ENCODE measurements at regions not wholly inside any gene's neighbourhood (a gene's known extent, or its start where the extent isn't known, plus 50 kb on each side); places are given as distances from the start of the nearest gene placed in this dataset.
"Not testable (repeated sequence)": the region's sequence is repeated elsewhere in the genome, so short reads cannot be mapped to it uniquely, and the experiment has no call there.

GRCh38 chr16:63813862-63814261 is 1308.0 kb downstream of the CDH11 start:
- DNase-seq (ENCODE audit: low spot score): no peak

DNA sequence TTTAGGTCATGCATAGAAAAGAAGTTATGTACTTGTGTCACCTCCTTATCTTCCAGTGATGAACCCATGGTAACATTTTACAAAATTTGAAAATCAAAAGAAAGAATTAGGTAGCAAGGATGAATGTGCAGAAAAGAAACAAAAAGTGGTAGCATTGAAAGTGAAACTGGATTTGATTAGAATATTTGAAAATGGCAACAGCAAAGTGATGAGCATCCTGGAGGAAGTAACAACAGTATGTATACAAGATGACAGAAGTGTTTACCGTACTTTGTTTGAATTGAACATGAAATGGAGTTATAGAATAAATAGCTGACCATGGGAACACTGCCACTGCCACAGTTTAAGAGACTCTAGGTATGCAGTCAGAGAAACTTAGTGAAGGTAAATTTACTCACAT is 1313.1 kb downstream of the CDH11 start:
- no peak for DNase-seq (ENCODE audit: low spot score)

DNA sequence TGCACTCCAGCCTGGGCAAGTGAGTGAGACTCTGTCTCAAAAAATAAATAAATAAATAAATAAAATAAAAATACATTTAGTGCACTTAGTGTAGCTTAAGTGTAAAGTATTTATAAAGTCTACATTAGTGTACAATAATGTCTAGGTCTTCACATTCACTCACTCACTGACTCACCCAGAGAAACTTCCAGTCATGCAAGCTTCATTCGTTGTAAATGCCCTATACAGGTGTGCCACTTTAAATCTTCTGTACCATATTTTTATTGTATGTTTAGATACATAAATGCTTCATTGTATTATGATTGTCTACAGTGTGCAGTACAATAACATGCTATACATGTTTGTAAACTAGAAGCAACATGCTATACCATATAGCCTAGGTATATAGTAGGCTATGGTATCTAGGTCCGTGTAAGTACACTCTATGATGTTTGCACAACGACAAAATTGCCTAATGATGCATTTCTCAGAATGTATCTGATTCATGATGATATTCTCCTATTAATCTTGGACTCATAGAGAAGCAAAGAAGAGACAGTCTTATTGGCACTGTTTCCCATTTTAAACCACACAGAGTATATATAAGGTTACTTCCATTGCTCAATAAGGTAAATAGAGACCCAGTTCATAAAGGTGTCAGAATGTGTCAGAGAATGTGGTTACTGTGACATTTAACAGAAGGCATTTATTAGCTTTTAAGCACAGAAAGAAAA is 1314.9 kb downstream of the CDH11 start:
- no peak for DNase-seq (ENCODE audit: low spot score)

DNA sequence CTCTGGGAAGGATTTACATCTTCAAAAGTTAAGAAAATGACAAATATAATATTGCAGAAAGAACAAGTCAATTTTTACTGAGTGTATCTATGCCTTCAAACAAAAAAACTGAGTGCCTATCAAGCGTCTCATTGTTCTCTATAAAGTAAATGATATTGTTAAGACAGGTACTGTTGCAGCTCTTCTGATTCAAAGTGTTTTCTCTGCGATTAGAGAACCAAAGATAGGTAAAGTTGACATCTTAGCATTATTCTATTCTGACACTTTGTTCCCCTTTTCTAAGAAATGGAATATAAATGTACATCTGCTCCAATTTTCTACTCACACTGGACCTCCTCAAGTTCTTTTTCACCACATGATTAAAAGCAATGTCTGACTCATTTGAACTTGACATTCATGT is 1317.7 kb downstream of the CDH11 start:
- no peak for DNase-seq (ENCODE audit: low spot score)

GRCh38 chr16:63789603-63790002 is 1332.3 kb downstream of the CDH11 start:
- no peak for DNase-seq (ENCODE audit: low spot score)

GRCh38 chr16:63787014-63787413 is 1334.8 kb downstream of the CDH11 start:
- no peak for DNase-seq (ENCODE audit: low spot score)

GRCh38 chr16:63785170-63785569 is 1336.7 kb downstream of the CDH11 start:
- no peak for DNase-seq (ENCODE audit: low spot score)

DNA sequence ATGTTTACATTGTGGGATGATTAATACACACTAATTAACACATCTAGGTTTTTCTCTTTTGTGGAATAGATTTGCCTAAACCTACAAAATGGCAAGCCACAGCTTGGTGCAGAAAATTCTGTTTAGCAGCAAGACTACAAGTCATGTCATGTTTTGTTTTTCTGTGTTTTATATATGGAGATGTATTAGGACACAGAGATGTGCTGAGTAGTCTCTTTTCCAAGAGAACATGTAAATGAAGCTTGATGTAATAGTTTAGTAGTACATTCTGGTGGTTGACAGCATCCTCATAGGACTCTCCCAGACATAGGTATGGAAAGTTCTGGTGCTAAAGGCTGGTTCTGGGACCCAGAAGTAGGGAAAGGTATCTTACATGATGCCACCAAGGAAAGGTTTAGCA is 1345.4 kb downstream of the CDH11 start:
- DNase-seq (ENCODE audit: low spot score): no peak

DNA sequence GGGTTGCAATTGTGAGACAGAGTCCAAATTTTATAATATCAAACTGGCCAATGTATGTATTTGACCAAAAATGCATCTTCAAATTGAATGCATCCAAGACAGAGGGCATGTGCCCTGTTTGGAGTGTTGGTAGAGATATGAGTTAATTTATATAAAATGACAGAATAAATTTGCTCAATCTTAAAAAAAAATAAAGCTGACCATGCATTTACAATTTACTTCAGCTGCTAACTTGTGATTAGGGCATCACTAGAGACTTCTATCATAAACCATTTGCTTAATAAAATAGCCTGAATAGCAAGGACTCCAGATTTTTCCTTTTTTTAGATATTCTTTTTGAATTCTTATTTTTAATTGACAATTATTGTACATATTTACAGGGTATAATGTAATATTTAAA is 1345.8 kb downstream of the CDH11 start:
- no peak for DNase-seq (ENCODE audit: low spot score)

DNA sequence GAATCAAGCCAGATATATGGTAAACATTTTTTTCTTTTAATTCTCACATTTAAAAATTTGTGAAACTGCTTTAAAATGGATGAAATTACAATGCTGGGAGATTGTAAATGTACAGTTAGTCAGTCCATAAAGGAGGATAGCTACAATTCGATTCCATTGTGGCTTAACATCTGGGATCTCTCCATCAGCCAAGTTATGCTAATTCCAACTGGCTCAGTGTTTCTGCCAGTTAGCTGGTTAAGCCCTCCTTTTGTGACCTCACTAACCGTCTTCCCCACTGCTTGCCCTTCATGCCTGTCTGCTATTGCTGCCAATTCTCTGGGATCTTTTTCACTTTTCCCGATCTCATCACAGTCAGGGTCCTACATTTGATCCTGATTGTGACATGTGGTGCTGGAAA is 1347.6 kb downstream of the CDH11 start:
- no peak for DNase-seq (ENCODE audit: low spot score)

- DNase-seq (ENCODE audit: low spot score): no peak
Measured at GRCh38 chr16:63769211-63769610, 1352.7 kb downstream of the CDH11 start.

GRCh38 chr16:63760246-63760645 is 1361.6 kb downstream of the CDH11 start:
- DNase-seq (ENCODE audit: low spot score): not testable (repeated sequence)

DNA sequence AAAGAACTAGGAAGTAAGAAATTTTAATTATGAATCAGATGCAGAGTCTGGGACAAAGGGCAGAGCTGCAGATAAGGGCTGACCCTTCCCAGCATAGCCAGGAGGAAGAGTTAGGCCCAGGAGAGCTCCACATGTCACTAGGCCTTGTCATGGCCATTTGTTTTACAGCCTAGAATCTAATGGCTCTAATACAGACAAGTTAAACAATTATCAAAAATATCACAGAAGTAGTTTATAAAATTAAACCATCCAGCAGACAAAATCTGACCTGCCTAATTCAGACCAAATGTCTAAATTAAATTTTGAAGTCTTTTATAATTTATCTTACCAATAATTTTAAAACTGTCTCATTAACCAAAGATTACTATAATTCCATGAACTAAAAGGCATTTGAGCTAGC is 1369.5 kb downstream of the CDH11 start:
- no peak for DNase-seq (ENCODE audit: low spot score)

- no peak for DNase-seq (ENCODE audit: low spot score)
Measured at GRCh38 chr16:63749276-63749675, 1372.6 kb downstream of the CDH11 start.

GRCh38 chr16:63745456-63745855 is 1376.4 kb downstream of the CDH11 start:
- DNase-seq (ENCODE audit: low spot score): no peak

GRCh38 chr16:63744077-63744874 is 1377.6 kb downstream of the CDH11 start:
- DNase-seq (ENCODE audit: low spot score): no peak

DNA sequence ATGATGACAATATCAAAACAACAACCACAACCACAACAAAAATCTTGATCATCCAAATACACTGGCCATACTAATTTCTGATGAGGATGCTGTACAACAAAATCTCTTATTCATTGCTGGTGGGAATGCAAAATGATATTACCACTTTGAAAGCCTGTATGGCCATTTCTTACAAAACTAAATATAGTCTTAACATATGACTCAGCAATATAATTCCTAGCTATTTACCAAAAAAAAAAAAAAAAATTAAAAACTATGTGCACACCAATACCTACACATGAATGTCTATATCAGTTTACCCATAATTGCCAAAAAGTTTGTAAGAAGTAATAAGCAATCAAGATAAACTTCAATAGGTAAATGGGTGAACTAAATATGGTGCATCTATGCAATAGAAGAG is 1379.7 kb downstream of the CDH11 start:
- no peak for DNase-seq (ENCODE audit: low spot score)

DNA sequence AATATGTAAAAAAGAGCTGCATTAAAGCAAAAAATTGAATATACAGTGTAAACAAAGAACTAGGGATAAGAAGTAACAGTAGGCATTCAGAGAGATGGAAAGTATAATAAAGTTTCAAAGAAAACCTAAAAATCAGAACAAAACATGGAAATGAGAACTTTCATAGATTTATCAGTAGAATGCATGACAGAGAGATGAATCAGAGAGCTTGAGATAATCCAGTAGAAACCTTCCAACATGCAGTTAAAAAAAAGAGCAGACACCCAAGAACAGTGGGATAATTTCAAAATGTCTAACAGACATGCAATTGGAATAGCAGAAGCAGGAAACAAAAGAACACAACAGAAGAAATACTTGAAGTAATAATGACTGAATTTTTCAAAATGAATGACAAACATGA is 1384.2 kb downstream of the CDH11 start:
- no peak for DNase-seq (ENCODE audit: low spot score)

DNA sequence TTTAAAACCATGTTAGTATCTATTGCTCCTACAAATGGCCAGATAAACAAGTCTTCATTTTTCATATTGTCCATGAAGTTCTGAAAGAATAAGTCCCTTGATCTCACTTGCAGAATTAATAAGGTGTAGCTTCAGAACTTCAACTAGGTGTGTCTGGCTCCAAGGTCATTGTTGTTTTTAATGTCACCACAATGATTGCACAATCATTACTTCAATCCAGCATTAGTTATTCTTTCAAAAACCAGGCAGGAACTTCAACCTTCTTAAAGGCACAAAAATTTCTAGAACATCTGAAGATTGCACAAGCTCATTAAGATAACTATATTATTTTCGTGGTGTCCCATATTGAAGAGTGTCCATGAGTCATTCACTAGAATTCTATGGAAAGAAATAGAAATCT is 1386.4 kb downstream of the CDH11 start:
- DNase-seq (ENCODE audit: low spot score): no peak

- no peak for DNase-seq (ENCODE audit: low spot score)
Measured at GRCh38 chr16:63720848-63721247, 1401.0 kb downstream of the CDH11 start.

DNA sequence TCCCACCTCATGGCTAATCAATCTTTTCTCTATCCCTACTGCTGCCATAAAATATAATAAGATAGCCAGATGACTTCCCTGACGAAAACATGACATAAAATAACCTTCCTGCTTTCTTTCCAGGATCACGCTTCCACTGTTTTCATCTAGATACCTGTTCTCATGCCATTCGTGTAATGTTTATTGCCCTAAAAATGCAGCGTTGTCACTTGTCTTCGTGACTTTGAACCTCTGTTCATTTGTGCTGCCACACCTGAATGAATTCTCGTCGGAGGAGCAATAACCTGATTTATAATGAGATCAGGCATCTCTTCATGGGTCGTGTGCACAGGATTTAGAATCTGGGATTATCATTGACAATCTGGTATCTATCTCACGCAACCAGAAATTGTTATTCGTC is 1401.9 kb downstream of the CDH11 start:
- DNase-seq (ENCODE audit: low spot score): no peak

- no peak for DNase-seq (ENCODE audit: low spot score)
Measured at GRCh38 chr16:63717806-63718205, 1404.1 kb downstream of the CDH11 start.

DNA sequence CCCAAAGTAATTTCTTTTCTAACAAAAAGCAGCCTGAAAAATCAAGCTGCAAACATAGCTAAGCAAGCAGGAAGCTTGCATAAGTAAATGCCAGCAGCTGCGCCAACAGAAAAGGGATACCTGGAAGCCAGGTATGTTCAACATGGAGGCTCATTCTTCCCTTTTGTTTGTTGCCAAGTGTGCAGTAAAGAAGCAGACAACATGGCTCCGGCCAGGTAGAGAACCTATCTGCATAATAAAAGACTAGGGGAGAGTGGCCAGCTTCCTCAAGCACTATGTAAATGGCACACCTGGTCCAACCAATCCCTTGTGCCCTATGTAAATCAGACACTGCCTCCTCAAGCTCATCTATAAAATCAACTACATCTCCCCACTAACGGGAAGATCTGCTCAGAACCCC is 1407.0 kb downstream of the CDH11 start:
- no peak for DNase-seq (ENCODE audit: low spot score)

DNA sequence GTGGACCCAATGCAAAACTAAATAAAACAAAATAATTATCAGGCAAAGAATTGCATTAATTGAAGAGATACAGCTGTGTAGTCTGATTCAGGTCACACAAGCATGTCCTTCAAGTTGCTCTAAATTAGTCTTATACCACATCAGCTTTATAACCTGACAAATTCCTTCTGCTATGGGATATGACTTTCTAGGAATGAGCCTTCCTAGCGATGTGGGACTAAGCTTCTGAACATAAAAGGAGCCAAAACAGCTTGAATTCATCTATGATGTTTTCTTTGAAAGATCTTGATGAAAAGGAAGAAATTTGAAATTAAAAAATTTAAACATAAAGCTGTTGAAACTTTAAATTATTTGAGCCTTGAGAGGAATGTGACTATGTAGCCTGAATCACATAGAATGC is 1409.1 kb downstream of the CDH11 start:
- DNase-seq (ENCODE audit: low spot score): no peak

All from mucosa of gallbladder (tissue), 1 donor.